Mucosa of stomach (tissue), 1 donor: ENCODE measurements at regions not wholly inside any gene's neighbourhood (a gene's known extent, or its start where the extent isn't known, plus 50 kb on each side); places are given as distances from the start of the nearest gene placed in this dataset.

ENCODE experiments used
- H3K27me3 ChIP-seq: one replicate; pipeline ENCODE4 v1.7.0; 2013; ENCODE audit warnings: mild to moderate bottlenecking, low read length; ENCODE audit not compliant: control insufficient read depth, insufficient read depth
- H3K36me3 ChIP-seq: one replicate; pipeline ENCODE4 v1.7.0; 2013; ENCODE audit warnings: low read length; ENCODE audit not compliant: control insufficient read depth, insufficient read depth
- H3K4me1 ChIP-seq: one replicate; pipeline ENCODE4 v1.7.0; 2013; ENCODE audit warnings: mild to moderate bottlenecking, low read length; ENCODE audit not compliant: control insufficient read depth, insufficient read depth
- H3K4me3 ChIP-seq: one replicate; pipeline ENCODE4 v1.7.0; 2013; ENCODE audit warnings: low read length
- H3K9ac ChIP-seq: one replicate; pipeline ENCODE4 v1.7.0; 2013; ENCODE audit warnings: mild to moderate bottlenecking, low read length, moderate library complexity
- H3K9me3 ChIP-seq: one replicate; pipeline ENCODE4 v1.7.0; 2013; ENCODE audit warnings: mild to moderate bottlenecking, low read length, moderate library complexity; ENCODE audit not compliant: control insufficient read depth
- donor health status: Pancreatic carcinoma.

DNA sequence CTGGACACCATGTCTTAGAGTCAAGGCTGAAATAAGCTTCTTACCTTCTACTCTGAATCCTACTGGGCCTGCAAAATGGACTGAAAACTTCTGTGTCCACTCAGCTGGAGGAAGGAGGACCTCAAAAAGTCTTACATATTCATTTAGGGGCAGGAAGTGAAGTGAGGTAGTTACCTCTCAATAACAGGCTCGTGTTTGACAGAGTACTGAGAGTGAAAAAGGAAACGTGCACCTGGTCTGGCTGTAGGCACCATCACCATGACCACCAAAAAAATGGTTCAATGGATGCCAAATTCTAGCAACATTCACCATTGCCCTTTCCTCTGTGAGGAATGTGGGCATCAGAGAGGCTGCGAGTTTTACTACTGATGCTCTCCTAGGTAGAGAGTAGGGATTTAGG, 176.2 kb downstream of the RFC3 start:
- no peaks in the 10 kb centered on the region for H3K36me3 ChIP-seq
- H3K27me3 ChIP-seq = no peaks in the 10 kb centered on the region
- no peaks in the 10 kb centered on the region for H3K9me3 ChIP-seq
- H3K9ac ChIP-seq = no peak overlapping the region
- no peaks in the 10 kb centered on the region for H3K4me1 ChIP-seq
- no peak overlapping the region for H3K4me3 ChIP-seq

DNA sequence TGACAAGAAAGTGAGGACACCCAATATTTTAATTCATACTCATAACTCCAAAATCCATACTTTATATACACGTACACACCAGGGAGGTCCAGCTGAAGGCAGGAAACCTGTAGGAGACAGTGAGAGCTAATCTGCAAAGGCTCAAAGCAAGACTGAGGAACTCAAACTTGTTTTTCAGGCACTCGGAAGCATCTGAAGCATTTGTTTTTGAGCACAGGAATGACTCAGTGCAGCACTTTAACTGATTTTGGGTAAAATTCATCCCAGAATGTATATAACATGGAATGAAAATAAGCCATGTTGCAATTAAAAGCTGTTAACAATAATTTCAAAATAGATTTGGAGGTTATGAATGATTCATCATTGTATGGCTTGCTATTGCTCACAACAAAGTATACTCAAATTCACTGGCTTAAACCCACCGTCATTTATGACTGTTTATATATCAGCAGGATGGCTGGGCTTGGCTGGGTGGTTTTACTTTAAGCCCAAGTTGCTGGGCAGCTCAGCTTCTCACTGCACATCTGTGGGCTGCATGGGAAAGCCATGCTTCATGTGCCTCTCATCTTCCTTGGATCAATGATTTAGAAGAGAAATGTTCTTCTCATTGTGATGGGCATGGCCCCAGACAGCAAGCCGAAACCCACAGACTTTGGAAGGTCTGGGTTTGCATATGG, 177.0 kb downstream of the RFC3 start:
- no peaks in the 10 kb centered on the region for H3K27me3 ChIP-seq
- peaks cover under 1% of the 10 kb centered on the region for H3K4me1 ChIP-seq
- H3K9me3 ChIP-seq = no peaks in the 10 kb centered on the region
- no peak overlapping the region for H3K9ac ChIP-seq
- no peaks in the 10 kb centered on the region for H3K36me3 ChIP-seq
- H3K4me3 ChIP-seq = no peak overlapping the region

- Histone ChIP-seq H3K4me3 (no peak overlapping the region), H3K36me3 (no peaks in the 10 kb centered on the region), H3K9ac (no peak overlapping the region), H3K27me3 (no peaks in the 10 kb centered on the region), H3K9me3 (no peaks in the 10 kb centered on the region), H3K4me1 (peaks cover 9% of the 10 kb centered on the region)
Observed at GRCh38 chr13:33996636-33997035, 178.7 kb downstream of the RFC3 start.

GRCh38 chr13:33997574-33997973, 179.6 kb downstream of the RFC3 start:
- no peaks in the 10 kb centered on the region for H3K36me3 ChIP-seq
- no peaks in the 10 kb centered on the region for H3K9me3 ChIP-seq
- H3K4me3 ChIP-seq = no peak overlapping the region
- no peak overlapping the region for H3K9ac ChIP-seq
- H3K27me3 ChIP-seq = no peaks in the 10 kb centered on the region
- H3K4me1 ChIP-seq = peaks cover 9% of the 10 kb centered on the region

DNA sequence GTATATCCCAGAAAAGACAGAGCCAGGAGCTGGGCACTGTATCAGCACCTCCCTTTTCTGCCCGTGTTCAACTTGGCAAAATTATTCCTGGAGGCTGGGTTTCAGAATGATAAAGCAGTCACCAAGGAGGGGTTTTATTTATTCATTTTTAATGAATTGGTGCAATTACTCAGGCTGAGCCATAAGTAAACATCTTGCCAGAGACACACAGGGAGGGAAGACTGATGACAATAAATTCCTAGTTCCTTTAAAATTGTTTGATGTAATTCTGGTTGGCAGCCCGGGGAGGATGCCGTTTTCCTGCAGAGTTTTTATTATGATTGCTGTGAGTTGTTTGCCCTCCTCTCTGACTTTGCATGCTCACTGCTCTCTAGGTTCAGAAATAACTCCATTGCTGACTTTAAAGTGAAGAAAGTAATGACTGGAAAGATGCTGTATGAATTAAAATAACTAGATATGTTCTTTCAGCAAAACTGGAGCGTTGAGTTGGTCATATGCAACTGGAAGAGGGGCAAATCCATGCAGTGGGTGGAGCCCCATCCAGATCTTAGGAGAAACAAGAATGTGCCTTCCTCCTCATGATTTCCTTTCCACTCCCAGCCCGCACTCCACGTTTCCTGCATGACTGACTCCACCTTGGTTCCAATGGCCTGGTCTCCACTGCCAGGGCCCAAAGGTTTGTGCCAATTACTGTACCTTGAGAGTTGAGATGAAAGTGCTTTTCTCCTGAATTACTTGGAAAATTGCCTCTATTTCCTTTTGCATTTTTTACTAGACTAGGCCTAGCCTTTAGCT, 182.1 kb downstream of the RFC3 start:
- no peaks in the 10 kb centered on the region for H3K36me3 ChIP-seq
- no peaks in the 10 kb centered on the region for H3K9me3 ChIP-seq
- H3K9ac ChIP-seq = no peak overlapping the region
- H3K4me3 ChIP-seq = no peak overlapping the region
- peaks cover 9% of the 10 kb centered on the region for H3K4me1 ChIP-seq
- no peaks in the 10 kb centered on the region for H3K27me3 ChIP-seq

DNA sequence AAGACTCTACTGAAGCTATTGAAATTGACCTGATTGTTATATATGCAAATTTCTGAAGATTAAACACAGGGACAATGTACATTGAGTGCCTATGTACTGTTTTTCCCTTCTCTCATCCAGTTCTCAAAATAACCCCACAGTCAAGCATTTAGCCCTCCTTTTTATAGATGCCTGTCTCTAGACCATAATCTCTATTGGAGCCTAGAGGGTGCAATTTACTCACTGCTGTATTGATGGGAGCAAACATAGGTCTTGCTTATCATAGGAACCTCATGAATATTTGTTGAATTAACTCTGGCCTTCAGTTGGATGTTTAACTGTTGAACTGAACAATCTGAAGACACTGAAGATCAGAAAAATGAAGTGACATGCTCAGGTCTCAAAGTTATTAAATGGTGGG, 183.0 kb downstream of the RFC3 start:
- Histone ChIP-seq H3K36me3 (no peaks in the 10 kb centered on the region), H3K4me3 (no peak overlapping the region), H3K27me3 (no peaks in the 10 kb centered on the region), H3K4me1 (peaks cover 9% of the 10 kb centered on the region), H3K9ac (no peak overlapping the region), H3K9me3 (no peaks in the 10 kb centered on the region)

DNA sequence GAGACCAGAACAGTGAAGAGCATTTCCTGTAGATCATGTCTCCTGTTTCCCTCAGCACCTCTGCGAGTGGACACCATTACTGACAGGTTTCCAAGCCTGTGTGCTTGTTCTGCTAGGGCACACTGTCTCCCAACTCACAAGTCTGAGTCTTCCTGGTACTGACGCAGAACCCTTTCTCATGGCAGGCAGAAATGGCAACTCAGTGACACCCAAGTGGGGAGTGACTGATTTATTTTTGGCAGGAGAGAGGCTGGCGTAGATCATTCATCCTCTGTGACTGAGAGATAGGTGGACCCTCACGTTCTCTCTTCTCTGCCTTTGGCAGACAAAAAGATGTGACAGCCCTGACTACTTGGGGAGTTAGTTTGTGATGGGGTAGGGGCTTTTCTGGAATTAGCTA, 183.4 kb downstream of the RFC3 start:
- Histone ChIP-seq H3K36me3 (no peaks in the 10 kb centered on the region), H3K4me1 (peaks cover 9% of the 10 kb centered on the region), H3K9me3 (no peaks in the 10 kb centered on the region), H3K27me3 (no peaks in the 10 kb centered on the region), H3K9ac (no peak overlapping the region), H3K4me3 (no peak overlapping the region)

- H3K9ac ChIP-seq = no peak overlapping the region
- peaks cover 9% of the 10 kb centered on the region for H3K4me1 ChIP-seq
- H3K4me3 ChIP-seq = no peak overlapping the region
- no peaks in the 10 kb centered on the region for H3K27me3 ChIP-seq
- H3K9me3 ChIP-seq = no peaks in the 10 kb centered on the region
- no peaks in the 10 kb centered on the region for H3K36me3 ChIP-seq
Observed at GRCh38 chr13:34002141-34002540, 184.2 kb downstream of the RFC3 start.

- Histone ChIP-seq H3K4me3 (no peak overlapping the region), H3K4me1 (peaks cover 9% of the 10 kb centered on the region), H3K27me3 (no peaks in the 10 kb centered on the region), H3K9ac (no peak overlapping the region), H3K9me3 (no peaks in the 10 kb centered on the region), H3K36me3 (no peaks in the 10 kb centered on the region)
Observed at GRCh38 chr13:34002924-34003323, 185.0 kb downstream of the RFC3 start.

DNA sequence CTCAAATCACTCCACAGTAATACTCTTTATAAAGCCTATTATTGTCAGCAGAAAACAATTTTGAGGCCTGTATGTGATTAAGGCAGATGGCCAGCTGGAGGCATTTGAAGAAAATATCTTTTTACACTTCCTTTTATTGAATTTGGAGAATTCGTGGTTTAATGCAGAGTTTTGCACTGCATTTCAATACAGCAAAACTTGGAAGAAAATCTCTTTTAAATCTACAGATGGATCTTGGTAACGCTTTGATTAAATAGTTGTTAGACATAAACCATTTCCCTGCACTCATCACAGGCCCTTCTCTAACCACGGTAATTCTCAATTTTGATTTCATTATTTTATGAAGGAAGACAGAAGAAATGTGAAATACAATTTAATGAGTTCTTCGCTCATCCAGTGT, 185.7 kb downstream of the RFC3 start:
- Histone ChIP-seq H3K36me3 (no peaks in the 10 kb centered on the region), H3K4me1 (peaks cover 9% of the 10 kb centered on the region), H3K9me3 (no peaks in the 10 kb centered on the region), H3K4me3 (no peak overlapping the region), H3K27me3 (no peaks in the 10 kb centered on the region), H3K9ac (no peak overlapping the region)

- no peaks in the 10 kb centered on the region for H3K27me3 ChIP-seq
- H3K4me1 ChIP-seq = peaks cover 9% of the 10 kb centered on the region
- H3K4me3 ChIP-seq = no peak overlapping the region
- no peak overlapping the region for H3K9ac ChIP-seq
- no peaks in the 10 kb centered on the region for H3K36me3 ChIP-seq
- H3K9me3 ChIP-seq = no peaks in the 10 kb centered on the region
Observed at GRCh38 chr13:34004676-34005075, 186.7 kb downstream of the RFC3 start.

- H3K4me3 ChIP-seq = no peak overlapping the region
- H3K9me3 ChIP-seq = no peaks in the 10 kb centered on the region
- H3K27me3 ChIP-seq = no peaks in the 10 kb centered on the region
Observed at GRCh38 chr13:34006011-34006410, 188.1 kb downstream of the RFC3 start.

More at GRCh38 chr13:34006011-34006410, 188.1 kb downstream of the RFC3 start:
- no peaks in the 10 kb centered on the region for H3K36me3 ChIP-seq
- H3K4me1 ChIP-seq = no peaks in the 10 kb centered on the region
- no peak overlapping the region for H3K9ac ChIP-seq
